H1 (cell line): ENCODE measurements at regions not wholly inside any gene's neighbourhood (a gene's known extent, or its start where the extent isn't known, plus 50 kb on each side); places are given as distances from the start of the nearest gene placed in this dataset.

Source experiments
- EP300 ChIP-seq, 2 experiments: IDR thresholded peaks; 1 replicate in 1 of 2; 2 replicates in 1 of 2; pipeline ENCODE4 v1.6.1; 2011 to 2012; ENCODE audit warnings: low read depth in 2 of 2, low read length in 2 of 2, mild to moderate bottlenecking in 2 of 2, borderline replicate concordance in 1 of 2, inconsistent platforms in 1 of 2, moderate library complexity in 1 of 2
- KDM4A ChIP-seq: IDR thresholded peaks from one replicate; pipeline ENCODE4 v1.7.1; 2012; ENCODE audit warnings: low read depth, mild to moderate bottlenecking, moderate library complexity, low read length, inconsistent platforms; ENCODE audit not compliant: severe bottlenecking
- ZNF274 ChIP-seq: IDR thresholded peaks from 2 replicates; pipeline ENCODE4 v1.7.0; 2012; ENCODE audit warnings: low read length, borderline replicate concordance; ENCODE audit errors: extremely low read depth

GRCh38 chr12:105832806-105833205 is 305.9 kb downstream of the NUAK1 start (continued):
- TF ChIP-seq KDM4A (no peak), EP300 (IDR thresholded peaks at IDR 0.05; ENCODE audit: borderline replicate concordance in 1 of 2, low read depth in 2 of 2, low read length in 2 of 2) (no peak), ZNF274 (no peak)
